HG03520 (cell line): ENCODE measurements at regions not wholly inside any gene's neighbourhood (a gene's known extent, or its start where the extent isn't known, plus 50 kb on each side); places are given as distances from the start of the nearest gene placed in this dataset.

ENCODE experiments used
- ATAC-seq: cut with Tn5 transposase; IDR thresholded peaks from one replicate; pipeline ENCODE4 v1.9.1; 2021; ENCODE audit warnings: mild to moderate bottlenecking, moderate library complexity; ENCODE audit not compliant: unreplicated experiment

GRCh38 chr13:30108216-30108912 lies 199.0 kb downstream of the KATNAL1 start:
- ATAC-seq = no peak

DNA sequence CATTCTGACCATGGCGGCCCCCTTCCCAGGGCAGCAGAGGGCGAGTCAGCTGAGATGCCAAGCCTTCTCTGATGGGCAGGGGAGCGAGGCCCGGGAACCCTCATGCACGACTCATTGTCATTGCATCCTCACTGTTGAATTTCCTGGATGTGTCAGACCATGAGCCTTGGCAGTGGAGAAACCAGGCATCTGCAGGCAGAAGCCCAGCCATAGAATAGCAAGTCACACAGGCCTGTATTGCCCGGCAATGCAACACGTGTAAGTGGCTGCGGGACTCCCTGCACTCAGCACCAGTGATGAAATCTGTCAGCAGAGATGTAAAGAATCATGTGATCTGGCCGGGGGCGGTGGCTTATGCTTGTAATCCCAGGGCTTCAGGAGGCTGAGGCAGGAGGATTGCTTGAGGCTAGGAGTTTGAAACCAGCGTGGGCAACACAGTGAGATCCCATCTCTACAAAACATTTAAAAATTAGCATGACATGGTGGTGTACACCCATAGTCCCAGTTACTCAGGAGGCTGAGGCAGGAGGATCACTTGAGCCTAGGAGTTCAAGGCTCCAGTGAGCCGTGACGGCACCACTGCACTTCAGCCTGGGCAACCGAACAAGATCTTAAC lies 199.7 kb downstream of the KATNAL1 start:
- ATAC-seq = no peak

DNA sequence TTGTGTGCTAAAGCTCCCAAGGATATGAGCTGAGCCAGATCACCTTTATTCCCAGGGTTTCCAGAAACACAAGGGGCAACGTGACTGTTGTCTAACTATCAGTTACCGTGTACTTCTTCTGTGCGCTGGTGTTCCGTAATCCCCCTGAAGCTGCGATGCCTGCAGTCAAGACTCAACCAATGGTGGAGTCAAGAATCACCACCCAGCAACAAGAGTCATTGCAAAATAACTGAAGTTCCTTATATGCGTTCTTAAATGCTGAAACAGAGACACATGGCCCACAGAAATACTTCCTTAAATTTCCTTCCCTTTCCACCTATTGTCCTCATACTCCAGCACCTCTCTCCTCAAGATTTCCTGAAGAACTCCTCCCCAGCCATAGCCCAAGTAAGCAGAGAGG lies 200.2 kb downstream of the KATNAL1 start:
- no peak for ATAC-seq

DNA sequence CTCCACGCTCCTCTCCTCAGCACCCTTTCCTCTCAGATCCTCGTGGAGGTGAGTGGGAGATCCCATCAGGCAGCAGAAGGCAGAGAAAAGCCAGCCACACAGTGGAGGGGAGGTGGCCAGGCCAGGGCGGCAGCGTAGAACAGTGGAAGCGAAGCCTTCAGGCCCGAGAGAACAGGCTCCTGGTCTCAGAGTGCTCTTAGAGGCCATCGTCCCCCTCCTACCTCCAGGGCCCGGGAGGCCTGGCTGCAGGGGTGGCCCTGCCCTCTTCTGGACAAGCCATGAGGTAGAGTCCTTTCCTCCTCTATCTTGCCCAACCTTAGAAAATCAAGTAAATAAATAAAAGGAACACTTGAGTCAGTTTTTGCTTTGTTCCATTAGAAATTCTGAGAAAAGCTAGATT lies 202.0 kb downstream of the KATNAL1 start:
- ATAC-seq = no peak

DNA sequence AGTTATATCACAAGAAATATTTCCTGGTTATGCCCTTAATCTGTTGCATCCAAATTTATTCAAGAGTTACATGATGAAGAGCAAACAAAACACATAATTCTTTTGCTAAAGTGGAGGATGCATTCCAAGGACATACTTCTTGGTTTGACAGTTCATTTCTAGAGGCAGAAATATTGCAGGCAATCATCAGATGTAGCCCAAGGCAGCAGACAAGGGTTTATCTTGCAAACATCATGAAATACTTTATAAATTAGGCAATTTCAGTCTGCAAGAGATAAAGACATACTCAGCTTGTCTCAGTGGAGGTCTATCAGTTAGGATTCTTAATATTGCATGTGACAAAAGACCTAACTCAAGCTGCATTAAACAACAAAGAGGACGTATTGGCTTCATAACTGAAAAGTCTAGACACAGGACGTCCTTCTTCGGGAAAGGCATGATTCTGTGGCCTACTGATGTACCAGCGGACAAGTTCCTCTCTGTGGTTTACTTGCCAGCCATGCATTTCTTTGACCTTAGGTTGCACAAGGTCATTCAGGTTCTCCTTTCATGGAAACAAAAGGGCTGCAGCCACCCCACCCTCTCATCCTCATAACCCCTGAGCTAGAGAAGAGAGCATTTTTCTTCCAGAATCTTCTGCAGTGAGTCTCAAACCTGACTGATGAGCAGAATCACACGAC lies 204.1 kb downstream of the KATNAL1 start:
- no peak for ATAC-seq

DNA sequence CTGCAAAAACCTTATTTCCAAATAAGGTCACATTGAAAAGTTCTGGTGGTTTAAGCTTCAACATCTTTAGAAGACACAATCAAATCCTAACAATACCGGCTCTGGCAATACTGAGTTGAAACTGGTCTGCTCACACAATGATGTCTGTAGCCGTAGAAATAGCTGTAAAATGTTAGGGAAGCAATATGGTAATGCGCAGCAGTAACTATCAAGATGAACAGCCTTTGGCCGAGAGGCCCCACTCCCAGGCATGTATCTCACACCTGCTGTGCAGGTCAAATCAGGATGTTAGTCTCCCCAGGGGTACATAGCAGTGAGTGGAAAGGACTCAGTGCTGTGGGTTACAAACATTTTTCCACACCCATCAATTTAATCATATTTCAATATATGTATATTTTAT lies 207.1 kb downstream of the KATNAL1 start:
- ATAC-seq = no peak

DNA sequence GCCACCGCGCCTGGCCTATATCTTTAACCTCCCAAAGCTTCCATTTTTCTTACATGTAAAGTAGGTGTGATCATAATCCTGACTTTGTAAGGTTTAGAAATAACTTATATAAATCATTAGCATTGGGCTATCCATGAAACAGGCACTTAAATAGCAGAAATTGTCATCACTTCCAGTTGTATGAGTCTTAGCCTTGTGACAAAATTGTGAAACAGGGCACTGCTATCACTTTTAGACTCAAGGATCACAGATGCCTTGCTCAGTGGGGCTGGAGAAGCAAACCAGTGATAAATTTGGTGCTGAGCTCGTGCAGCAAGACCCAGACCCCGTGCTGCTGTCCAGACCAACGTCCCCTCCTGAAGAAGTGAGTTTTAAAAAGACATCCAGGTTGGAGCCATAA lies 209.7 kb downstream of the KATNAL1 start:
- ATAC-seq = no peak

DNA sequence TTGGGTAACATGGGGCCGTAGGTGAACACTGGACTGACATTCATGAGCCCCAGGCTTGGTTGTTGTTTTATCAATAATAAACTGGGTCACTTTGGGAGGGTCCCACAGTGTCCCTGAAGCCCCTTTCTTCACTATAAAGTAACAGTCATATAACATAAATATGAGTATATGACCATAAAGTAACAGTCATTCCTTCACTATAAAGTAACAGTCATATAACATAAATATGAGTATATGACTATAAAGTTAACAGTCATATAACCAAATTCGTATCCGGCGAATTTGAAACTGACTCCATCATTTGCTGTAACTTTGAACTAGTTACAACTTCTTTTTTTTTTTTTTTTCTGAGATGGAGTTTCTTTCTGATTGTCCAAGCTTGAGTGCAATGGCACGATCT lies 210.3 kb downstream of the KATNAL1 start:
- ATAC-seq = no peak

DNA sequence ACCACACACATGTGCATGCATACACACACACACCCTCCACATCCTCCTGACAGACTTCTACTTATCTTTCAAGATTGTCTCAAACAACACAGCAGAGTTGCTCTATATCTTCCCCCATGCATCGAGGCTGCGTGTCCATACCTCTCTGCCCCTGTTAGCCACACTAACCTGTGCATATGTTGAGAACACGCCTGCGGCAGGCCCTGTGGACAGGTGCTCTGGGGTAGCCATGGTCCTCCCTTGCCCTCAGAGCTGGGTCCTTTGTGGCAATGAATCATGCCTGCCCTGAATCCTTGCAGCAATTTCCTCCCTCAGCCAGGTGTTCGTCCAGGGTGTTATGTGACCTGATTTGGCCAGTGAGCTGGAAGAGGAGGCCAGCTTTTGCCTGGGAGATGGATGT lies 213.3 kb downstream of the KATNAL1 start:
- ATAC-seq = no peak

DNA sequence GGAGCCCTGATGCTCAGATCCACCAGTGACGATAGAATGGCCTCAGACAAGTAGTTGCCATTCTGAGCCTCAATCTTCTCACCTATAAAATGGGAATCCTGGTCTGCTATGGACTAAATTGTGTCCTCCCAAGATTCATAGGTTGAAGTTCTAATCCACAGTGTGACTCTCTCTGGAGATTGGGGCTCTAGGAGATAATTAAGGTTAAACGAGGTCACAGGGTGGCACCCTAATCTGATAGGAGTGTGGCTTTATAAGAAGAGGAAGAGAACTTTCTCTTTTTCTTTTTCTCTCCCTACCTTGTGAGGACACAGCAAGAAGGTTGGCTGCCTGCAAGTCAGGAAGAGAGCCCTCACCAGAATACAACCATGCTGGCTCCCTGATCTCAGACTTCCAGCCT lies 214.1 kb downstream of the KATNAL1 start:
- no peak for ATAC-seq

DNA sequence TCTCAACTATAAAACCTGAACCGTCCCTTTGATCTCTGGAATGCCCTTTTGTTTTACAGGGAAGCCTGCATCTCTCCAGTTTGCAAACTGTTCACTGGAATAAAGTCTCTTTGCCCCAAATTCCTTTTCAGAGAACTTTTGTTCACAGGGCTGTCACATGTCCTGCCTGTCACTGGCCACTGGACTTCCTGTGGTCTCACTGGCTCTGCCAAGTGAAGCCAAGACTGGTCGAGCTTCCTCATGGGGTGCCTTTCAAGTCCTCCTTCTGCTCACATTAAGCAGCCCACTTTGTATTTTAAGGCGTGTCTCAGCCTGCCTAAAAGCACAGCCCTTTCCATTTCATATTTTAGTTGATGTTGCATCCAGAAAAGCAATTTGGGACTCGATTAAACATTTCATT lies 215.7 kb downstream of the KATNAL1 start:
- ATAC-seq = no peak

GRCh38 chr13:30091035-30091434 lies 216.3 kb downstream of the KATNAL1 start:
- ATAC-seq = no peak

GRCh38 chr13:30088312-30088855 lies 219.0 kb downstream of the KATNAL1 start:
- ATAC-seq = no peak

- no peak for ATAC-seq
Measured at GRCh38 chr13:30085087-30085486, 222.3 kb downstream of the KATNAL1 start.

DNA sequence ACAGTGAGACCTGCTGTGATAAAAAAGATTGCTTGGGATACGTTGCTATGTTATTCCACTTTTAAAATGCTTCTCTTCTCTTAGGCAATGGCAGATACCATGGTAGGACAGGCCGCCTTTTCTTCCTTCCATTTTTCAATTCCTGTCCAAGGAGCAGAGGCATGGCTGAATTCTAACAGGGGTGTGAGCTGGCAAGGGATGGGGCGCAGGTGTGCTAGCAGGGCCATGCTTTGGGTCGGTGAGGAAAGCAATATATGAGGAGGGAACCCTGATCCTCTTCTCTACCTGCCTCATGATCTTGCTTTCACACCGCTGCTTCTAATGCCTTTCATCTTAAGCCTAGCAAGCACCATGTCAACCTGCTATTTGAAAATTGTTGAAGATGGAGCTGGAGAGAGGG lies 225.0 kb downstream of the KATNAL1 start:
- ATAC-seq = no peak

GRCh38 chr13:30081331-30081730 lies 226.0 kb downstream of the KATNAL1 start:
- ATAC-seq = no peak

DNA sequence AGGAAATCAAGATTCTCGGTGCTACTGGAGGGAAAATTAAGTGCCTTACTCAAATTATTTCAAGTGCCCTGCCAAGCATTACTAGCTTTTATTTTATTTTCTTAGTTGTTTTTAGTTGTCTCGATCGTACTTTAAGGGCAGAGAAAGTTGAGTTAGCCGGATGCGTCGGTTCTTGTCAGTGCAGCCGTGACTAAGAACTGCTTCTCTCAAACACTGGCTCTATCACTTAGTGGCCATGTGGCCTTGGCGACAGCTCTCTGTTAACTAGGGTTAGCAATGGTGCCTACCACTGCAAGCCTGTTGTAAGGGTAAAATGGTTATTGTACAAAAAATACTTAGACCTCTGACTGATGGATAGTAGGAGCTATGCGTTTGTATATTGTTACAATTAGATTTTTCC lies 227.8 kb downstream of the KATNAL1 start:
- no peak for ATAC-seq

- no peak for ATAC-seq
Measured at GRCh38 chr13:30078059-30078458, 227.6 kb upstream of the UBL3 start.

DNA sequence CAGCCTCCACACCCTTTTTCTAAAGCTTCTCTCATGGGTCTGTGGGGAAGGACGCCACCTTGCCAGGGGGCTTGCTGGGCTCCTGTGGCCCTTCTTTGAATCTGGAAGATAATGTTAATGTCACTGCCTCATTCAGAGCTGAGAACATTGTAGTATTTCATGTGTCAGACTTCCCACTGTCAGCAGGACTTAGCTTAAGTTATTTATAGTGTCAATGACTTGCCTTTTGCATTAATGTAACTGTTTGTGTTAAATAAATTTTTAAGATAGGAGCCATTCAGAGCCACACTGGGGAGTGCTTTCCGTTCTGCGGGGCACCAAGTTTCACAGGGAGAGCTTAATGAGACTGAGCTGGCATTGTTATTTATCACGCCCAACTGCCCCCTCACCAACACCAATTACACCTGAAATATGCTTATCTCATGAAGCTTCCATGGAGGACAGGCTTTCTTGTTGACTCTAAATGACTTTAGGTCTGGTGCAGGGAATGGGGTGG lies 226.9 kb upstream of the UBL3 start:
- no peak for ATAC-seq

GRCh38 chr13:30074955-30075614 lies 224.7 kb upstream of the UBL3 start:
- no peak for ATAC-seq

GRCh38 chr13:30074431-30074830 lies 224.0 kb upstream of the UBL3 start:
- no peak for ATAC-seq
